GM10248 (cell line): ENCODE measurements at regions not wholly inside any gene's neighbourhood (a gene's known extent, or its start where the extent isn't known, plus 50 kb on each side); places are given as distances from the start of the nearest gene placed in this dataset.

ENCODE experiments used
- CTCF ChIA-PET: fragments of 300-600 bp; sonication (Branson Sonifier 250); formaldehyde crosslinking; extraction: SDS; loops from one replicate; lab custom pipeline; 2021; ENCODE audit warnings: antibody characterized with exemption; lab: Yijun Ruan, JAX
- POLR2A ChIA-PET: fragments of 350-650 bp; sonication (Branson Sonifier 250); formaldehyde crosslinking; extraction: SDS; loops from one replicate; lab custom pipeline; 2020; ENCODE audit warnings: antibody characterized with exemption; lab: Yijun Ruan, JAX
- DNase-seq: peaks from one replicate; pipeline ENCODE4 v3.0.0; 2012; ENCODE audit errors: extremely low spot score
- TF ChIP-seq, protein P1 (sequence below): IDR thresholded peaks from 2 replicates; pipeline ENCODE4 v1.5.1; 2012; ENCODE audit warnings: mild to moderate bottlenecking, low read depth; ENCODE audit errors: extremely low read depth, missing control alignments, control extremely low read depth

DNA sequence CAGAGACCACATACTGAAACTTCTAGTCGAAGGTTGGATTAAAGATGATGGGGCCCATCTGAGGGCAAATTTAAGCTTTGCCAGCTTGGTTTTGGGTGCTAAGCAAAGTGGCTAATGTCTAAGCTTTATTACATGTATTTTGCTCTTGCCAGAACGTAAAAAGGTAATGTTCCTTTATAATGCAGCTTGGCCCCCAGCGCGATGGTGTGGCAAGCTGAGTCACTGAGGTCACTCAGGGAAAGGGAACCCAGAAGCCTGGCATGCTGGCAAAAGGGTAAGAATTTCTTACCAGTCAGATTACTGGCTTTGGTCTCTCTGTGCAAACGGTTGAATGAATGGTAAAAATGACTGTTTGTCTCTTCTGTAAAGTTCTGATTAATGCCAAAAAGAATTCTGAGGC, 158.3 kb upstream of the KCND2 start:
- TF ChIP-seq, protein P1, sequence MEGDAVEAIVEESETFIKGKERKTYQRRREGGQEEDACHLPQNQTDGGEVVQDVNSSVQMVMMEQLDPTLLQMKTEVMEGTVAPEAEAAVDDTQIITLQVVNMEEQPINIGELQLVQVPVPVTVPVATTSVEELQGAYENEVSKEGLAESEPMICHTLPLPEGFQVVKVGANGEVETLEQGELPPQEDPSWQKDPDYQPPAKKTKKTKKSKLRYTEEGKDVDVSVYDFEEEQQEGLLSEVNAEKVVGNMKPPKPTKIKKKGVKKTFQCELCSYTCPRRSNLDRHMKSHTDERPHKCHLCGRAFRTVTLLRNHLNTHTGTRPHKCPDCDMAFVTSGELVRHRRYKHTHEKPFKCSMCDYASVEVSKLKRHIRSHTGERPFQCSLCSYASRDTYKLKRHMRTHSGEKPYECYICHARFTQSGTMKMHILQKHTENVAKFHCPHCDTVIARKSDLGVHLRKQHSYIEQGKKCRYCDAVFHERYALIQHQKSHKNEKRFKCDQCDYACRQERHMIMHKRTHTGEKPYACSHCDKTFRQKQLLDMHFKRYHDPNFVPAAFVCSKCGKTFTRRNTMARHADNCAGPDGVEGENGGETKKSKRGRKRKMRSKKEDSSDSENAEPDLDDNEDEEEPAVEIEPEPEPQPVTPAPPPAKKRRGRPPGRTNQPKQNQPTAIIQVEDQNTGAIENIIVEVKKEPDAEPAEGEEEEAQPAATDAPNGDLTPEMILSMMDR = no peak
- ChIA-PET CTCF (interaction anchor here (1.1 to 1.4 kb wide), 2 partner anchors 11 to 13 kb away, joined by 3 read pairs; no protein-coding TSS in a partner anchor), POLR2A (no interaction called here)
- DNase-seq = no peak

DNA sequence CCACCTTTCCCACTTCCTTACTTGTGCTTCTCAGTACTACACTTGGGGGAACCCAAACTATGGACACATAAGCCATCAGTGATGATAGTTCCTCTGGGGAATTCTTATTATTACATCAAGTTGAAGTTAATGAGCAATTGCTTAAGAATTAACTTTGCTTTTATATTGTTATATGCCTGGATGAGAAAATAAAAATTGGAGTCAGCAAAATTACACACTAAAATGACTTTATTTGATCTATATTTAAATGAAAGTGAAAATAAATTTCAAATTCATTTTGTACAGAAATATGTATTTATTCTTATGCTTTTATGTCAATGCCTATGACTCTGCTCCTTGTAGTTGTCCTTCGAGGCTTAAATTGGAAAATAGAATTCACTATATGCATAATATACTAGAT, 149.4 kb upstream of the KCND2 start:
- TF ChIP-seq, protein P1 = no peak
- no peak for DNase-seq
- ChIA-PET POLR2A (no interaction called here), CTCF (no interaction called here)

DNA sequence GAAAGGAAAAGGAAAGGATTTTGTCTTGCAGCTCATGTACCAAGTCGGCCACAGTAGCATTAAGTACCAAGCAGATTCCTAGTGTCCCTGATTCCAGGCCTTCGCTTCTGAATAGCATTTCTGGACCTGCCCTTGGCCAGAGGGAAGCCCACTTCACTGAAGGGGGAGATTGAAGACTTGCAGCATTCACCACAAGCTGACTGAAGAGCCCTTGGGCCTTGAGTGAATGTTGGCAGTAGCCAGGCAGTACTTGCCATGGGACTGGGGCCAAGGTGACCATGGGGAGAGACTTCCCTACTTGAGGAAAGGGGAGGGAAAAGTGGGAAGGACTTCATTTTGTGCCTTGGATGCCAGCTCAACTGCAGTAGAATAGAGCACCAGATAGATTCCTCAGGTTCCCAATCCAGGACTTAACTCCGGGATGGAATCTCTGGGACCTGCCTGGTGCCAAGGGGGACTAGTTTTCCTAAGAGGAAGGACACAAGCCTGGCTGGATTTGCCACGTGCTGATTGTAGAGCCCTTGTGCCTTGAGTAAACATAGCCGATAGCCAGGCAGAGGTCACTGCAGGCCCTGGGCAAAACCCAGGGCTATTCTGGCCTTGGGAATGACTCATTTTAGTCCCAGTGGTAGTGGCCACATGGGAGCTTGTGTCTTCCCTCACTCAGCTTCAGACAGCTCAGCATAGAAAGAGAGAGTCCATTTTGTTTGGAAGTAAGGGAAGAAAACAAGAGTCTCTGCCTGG, 141.7 kb upstream of the KCND2 start:
- ChIA-PET POLR2A (no interaction called here), CTCF (no interaction called here)
- TF ChIP-seq, protein P1 = no peak

DNA sequence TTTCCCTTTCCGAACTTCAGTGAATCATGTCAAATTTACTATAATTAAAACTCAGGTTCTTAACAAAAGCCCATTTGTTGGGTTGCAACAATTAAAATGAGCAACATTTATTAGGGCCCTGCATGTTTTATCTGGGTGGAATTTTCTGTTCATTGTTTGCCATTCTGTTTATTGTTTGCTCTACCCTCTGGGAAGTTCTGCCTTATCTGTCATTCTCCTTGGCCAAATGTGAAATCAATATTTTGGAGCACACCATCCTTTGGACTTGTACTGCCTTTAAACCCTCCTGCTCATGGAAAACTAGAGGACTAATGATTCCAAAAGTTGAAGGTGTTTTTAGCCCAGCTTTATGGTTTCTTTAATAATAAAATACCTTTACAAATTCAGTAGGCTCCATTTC, 134.5 kb upstream of the KCND2 start:
- TF ChIP-seq, protein P1 = no peak
- POLR2A ChIA-PET = no interaction called here

More for the DNA sequence above, 141.7 kb upstream of the KCND2 start:
- no peak for DNase-seq

DNA sequence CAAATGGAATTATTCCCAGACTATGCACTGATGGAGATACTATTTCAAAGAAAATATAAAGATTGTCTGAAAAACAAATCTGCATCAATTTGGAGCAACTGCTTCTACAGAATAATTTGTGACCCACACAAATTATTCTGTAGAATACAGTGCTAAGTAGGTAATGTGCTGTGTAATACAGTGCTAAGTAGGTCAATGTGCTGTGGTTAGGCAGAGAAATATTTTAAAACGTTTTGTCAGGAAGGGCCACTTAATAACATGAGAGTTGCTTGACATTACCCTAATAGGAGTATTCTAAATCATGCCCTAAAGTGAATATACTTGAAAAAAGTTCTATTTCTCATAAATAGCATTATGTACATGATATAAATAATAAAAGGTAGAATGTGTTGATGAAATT, 116.5 kb upstream of the KCND2 start:
- CTCF ChIA-PET = no interaction called here
- TF ChIP-seq, protein P1 = no peak
- POLR2A ChIA-PET = no interaction called here
- no peak for DNase-seq

More for the DNA sequence above, 134.5 kb upstream of the KCND2 start:
- no peak for DNase-seq
- CTCF ChIA-PET = no interaction called here

DNA sequence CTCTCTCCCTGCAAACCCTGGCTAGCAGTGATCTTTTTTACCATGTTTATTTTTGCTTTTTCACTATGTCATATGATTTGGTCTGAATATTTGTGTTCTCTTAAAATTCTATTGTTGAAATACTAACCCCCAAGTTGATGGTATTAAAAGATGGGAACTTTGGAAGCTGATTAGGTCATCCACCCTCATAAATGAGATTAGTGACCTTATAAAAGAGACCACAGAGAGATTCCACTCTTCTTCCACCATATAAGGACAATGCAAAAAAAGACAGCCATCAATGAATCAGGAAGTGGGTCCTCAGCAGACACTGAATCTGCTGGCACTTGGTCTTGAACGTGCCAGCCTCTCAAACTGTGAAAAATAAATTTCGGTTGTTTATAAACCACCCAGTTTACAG, 112.8 kb upstream of the KCND2 start:
- TF ChIP-seq, protein P1 = no peak
- ChIA-PET CTCF (interaction anchor here (1.4 kb wide), 1 partner anchor 13 kb away, joined by 3 read pairs; no protein-coding TSS in a partner anchor), POLR2A (no interaction called here)
- no peak for DNase-seq
